Urinary bladder (tissue), 3 donors: ENCODE measurements at regions not wholly inside any gene's neighbourhood (a gene's known extent, or its start where the extent isn't known, plus 50 kb on each side); places are given as distances from the start of the nearest gene placed in this dataset.

Experiments used
- DNase-seq: peaks from one replicate; pipeline ENCODE4 v3.0.0-alpha.2; 2015; ENCODE audit errors: extremely low spot score
- H3K27ac ChIP-seq: one replicate; pipeline ENCODE4 v1.5.1; 2013; ENCODE audit warnings: low read depth, mild to moderate bottlenecking, moderate library complexity
- H3K36me3 ChIP-seq: one replicate; pipeline ENCODE4 v1.6.1; 2013; ENCODE audit warnings: mild to moderate bottlenecking, moderate library complexity; ENCODE audit not compliant: insufficient read depth
- H3K4me1 ChIP-seq: one replicate; pipeline ENCODE4 v1.6.1; 2013; ENCODE audit warnings: mild to moderate bottlenecking, moderate library complexity; ENCODE audit not compliant: insufficient read depth
- H3K4me3 ChIP-seq: one replicate; pipeline ENCODE4 v1.5.1; 2013; ENCODE audit warnings: low read depth, low read length
- WGBS: extraction: QIAGEN DNeasy Blood & Tissue Kit; methylation state at CpG from one replicate; pipeline ENCODE4 v1.1.7; 2013; 5-methylcytosine and 5-hydroxymethylcytosine counted together
- donor health status: healthy with polysubstance abuse.
- donor health status: healthy.

DNA sequence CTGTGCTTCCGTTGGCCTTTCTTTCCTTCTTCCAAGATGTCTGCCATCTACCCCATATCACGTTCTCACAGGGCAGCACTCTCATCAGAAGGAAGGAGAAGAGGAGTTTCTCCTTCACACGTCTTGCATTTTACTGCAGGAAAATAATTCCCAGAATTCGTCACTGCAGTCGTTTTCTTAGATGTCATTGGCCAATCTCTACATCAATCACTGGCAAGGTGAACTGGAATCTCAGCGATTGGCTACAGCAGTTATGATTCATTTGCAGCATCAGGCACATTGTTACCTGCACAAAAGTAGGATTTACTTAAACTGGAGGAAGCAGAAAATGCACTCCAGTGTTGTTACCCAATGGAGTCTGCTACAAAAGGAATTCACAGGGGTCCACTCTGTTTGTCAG, 277.2 kb upstream of the RBFOX1 start:
- H3K36me3 ChIP-seq, result no peaks in the 10 kb centered on the region
- 72% methylated on average over 6 of the region's 6 CpGs for WGBS
- DNase-seq, result no peak
- H3K4me3 ChIP-seq, result no peak overlapping the region
- no peaks in the 10 kb centered on the region for H3K4me1 ChIP-seq
- no peak overlapping the region for H3K27ac ChIP-seq

DNA sequence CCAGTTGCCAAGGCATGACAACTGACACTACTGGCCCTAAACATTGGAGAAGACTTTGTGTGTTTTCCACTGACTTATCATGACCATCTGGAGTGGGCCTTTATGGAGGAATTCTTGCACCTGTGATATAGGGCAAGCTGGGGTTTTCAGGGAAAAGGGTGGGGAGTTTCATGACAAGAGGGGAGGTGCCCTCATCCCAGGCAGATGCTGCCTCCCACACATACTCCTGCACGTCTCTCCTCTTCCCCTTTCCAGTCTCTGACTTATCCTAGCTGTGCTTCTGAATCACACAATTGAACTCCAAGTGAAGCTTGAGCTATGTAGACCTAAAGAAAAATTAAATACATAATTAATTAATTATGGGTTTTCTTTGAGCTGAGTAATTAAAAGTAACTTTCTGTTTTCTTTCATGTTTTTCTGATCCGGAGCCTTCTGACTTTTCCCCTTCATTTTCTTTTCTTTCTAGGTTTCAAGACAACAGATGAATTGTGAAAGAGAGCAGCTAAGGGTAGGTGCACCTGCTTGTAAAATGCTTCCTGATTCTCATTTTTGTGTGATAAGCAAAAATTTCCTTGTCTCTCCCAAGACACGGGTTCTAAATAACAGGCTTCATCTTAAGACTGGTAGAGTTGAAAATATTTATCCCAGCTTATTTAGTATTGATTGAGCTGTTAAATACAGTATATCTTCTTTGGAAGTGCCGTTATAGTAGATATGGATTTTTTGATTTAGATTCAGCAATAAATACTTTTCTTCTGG, 280.9 kb upstream of the RBFOX1 start:
- Histone ChIP-seq H3K4me1 (no peaks in the 10 kb centered on the region), H3K4me3 (no peak overlapping the region), H3K27ac (no peak overlapping the region), H3K36me3 (no peaks in the 10 kb centered on the region)
- 74% methylated on average over 4 of the region's 4 CpGs for WGBS
- no peak for DNase-seq

DNA sequence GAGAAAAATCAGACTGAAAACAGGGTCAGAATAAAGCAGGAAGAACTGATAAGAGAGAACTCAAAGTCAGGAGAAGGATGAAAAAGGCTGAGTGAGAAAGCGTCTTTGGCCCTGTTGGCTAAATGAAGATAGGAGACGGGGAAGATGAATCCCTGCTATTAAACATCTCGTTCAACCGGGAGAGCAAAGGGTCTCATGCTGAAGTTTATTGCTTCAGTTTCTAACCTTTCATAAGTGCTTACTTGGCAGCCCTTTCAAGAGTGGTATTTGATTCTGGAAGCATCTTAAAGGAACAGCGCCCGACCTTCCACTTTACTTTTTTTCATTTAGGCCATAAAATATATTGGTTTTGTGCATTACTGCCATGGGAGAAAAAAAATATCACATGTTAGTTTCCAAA, 288.3 kb upstream of the RBFOX1 start:
- Histone ChIP-seq H3K36me3 (no peaks in the 10 kb centered on the region), H3K4me1 (no peaks in the 10 kb centered on the region), H3K27ac (no peak overlapping the region), H3K4me3 (no peak overlapping the region)
- 28% methylated on average over 6 of the region's 6 CpGs for WGBS
- DNase-seq, result peak; percentile 77

DNA sequence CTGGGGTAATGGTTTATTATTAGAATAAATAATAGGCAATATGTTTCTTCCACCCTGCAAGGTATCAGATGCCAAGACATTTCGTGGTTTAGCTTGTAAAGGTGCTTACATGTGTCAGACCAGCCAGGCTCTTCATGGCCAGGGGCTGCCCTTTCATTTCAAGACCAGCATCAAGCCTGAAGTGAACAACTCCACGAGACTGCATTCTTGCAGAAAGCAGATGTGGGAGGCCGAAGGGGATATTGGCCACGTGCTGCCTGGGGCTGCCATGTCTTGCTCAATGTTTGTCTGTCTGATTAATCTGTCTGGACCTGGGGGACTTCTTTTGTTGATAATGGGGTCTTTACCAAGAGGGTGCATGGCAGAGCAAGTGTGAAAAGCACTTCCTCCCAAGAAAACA, 294.2 kb upstream of the RBFOX1 start:
- H3K4me1 ChIP-seq, result no peaks in the 10 kb centered on the region
- 20% methylated on average over 4 of the region's 4 CpGs for WGBS
- no peaks in the 10 kb centered on the region for H3K36me3 ChIP-seq
- no peak for DNase-seq
- no peak overlapping the region for H3K27ac ChIP-seq
- no peak overlapping the region for H3K4me3 ChIP-seq

DNA sequence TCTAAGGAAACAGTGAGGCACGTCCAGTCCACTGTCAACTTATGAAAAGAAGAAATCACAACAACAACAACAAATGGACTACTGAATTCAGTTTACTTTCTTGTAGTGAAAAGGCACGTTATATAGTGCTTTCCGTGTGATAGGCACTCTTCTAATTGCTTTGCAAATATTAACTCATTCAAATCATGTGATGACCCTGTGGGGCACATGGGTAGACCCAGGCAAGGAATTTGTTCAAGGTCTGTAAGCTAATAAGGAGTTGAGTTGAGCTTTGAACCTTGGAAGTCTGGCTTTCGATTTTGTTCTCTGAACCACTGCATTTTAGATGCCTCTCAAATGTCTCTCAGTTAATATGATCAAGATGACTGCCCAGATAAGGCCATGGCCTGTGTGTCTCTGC, 295.1 kb upstream of the RBFOX1 start:
- no peaks in the 10 kb centered on the region for H3K36me3 ChIP-seq
- H3K4me3 ChIP-seq, result no peak overlapping the region
- DNase-seq, result no peak
- H3K4me1 ChIP-seq, result no peaks in the 10 kb centered on the region
- 56% methylated on average over 4 of the region's 4 CpGs for WGBS
- no peak overlapping the region for H3K27ac ChIP-seq

DNA sequence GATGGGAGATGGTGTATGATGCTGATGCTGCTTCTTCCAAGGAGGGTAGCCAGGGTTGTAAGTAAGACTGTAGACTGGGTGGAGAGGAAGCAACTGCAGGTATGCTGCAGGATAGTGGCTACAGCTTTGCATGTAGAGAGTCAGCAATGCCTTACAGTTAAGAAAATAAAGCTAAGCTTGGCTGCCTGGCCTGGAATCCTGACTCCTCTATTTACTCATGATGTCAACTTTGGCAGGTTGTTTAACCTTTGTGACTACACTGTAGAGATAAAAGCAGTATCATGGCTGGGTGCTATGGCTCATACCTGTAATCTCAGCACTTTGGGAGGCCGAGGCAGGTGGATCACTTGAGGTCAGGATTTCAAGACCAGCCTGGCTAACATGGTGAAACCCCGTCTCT, 301.6 kb upstream of the RBFOX1 start:
- WGBS, result 81% methylated on average over 2 of the region's 2 CpGs
- Histone ChIP-seq H3K4me1 (no peaks in the 10 kb centered on the region), H3K27ac (no peak overlapping the region), H3K4me3 (no peak overlapping the region), H3K36me3 (no peaks in the 10 kb centered on the region)
- no peak for DNase-seq

- no peak overlapping the region for H3K27ac ChIP-seq
- H3K4me3 ChIP-seq, result no peak overlapping the region
- H3K4me1 ChIP-seq, result no peaks in the 10 kb centered on the region
- H3K36me3 ChIP-seq, result no peaks in the 10 kb centered on the region
- DNase-seq, result no peak
Measured at GRCh38 chr16:7027401-7027800, 305.2 kb upstream of the RBFOX1 start.

DNA sequence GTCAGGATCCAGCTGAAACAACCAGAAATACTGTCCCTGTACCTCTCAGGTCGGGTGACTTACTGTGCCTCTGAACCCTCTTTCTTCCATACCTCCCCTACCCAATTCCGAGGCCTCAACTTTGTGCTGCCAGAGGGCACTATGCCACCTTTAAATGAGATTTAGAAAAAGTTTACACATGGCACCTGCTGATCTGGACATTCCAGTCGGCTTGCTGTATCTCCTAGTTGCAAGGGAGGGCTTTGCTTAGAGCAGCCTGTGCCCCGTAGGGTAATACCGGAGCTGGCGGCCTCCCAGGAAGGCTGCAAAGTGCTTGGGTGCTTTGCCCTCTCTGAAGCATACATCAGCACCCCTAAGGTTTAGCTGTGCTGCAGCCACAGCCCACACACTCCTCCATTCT, 306.0 kb upstream of the RBFOX1 start:
- Histone ChIP-seq H3K27ac (no peak overlapping the region), H3K36me3 (no peaks in the 10 kb centered on the region), H3K4me1 (no peaks in the 10 kb centered on the region), H3K4me3 (no peak overlapping the region)
- 63% methylated on average over 6 of the region's 6 CpGs for WGBS
- DNase-seq, result no peak

GRCh38 chr16:7025616-7026190, 306.9 kb upstream of the RBFOX1 start:
- H3K27ac ChIP-seq, result no peak overlapping the region
- H3K36me3 ChIP-seq, result no peaks in the 10 kb centered on the region
- no peak overlapping the region for H3K4me3 ChIP-seq
- peak; percentile 25 for DNase-seq
- WGBS, result 30% methylated on average over 7 of the region's 7 CpGs
- no peaks in the 10 kb centered on the region for H3K4me1 ChIP-seq

- no peak for DNase-seq
- WGBS, result 80% methylated on average over 2 of the region's 2 CpGs
- H3K27ac ChIP-seq, result no peak overlapping the region
Measured at GRCh38 chr16:7021653-7022275, 310.9 kb upstream of the RBFOX1 start.

GRCh38 chr16:7017006-7017662, 315.5 kb upstream of the RBFOX1 start:
- no peaks in the 10 kb centered on the region for H3K36me3 ChIP-seq
- no peaks in the 10 kb centered on the region for H3K4me1 ChIP-seq
- 58% methylated on average over 15 of the region's 15 CpGs for WGBS
- no peak for DNase-seq
- no peak overlapping the region for H3K27ac ChIP-seq
- H3K4me3 ChIP-seq, result no peak overlapping the region

More at GRCh38 chr16:7021653-7022275, 310.9 kb upstream of the RBFOX1 start:
- H3K4me1 ChIP-seq, result no peaks in the 10 kb centered on the region
- no peaks in the 10 kb centered on the region for H3K36me3 ChIP-seq
- no peak overlapping the region for H3K4me3 ChIP-seq

- no peaks in the 10 kb centered on the region for H3K36me3 ChIP-seq
- H3K4me1 ChIP-seq, result no peaks in the 10 kb centered on the region
- no peak overlapping the region for H3K4me3 ChIP-seq
- WGBS, result 75% methylated on average over 6 of the region's 6 CpGs
- H3K27ac ChIP-seq, result no peak overlapping the region
- no peak for DNase-seq
Measured at GRCh38 chr16:7014756-7015155, 317.9 kb upstream of the RBFOX1 start.

- Histone ChIP-seq H3K4me1 (no peaks in the 10 kb centered on the region), H3K36me3 (no peaks in the 10 kb centered on the region), H3K4me3 (no peak overlapping the region), H3K27ac (no peak overlapping the region)
- 50% methylated on average over 5 of the region's 5 CpGs for WGBS
- no peak for DNase-seq
Measured at GRCh38 chr16:7013990-7014389, 318.7 kb upstream of the RBFOX1 start.

DNA sequence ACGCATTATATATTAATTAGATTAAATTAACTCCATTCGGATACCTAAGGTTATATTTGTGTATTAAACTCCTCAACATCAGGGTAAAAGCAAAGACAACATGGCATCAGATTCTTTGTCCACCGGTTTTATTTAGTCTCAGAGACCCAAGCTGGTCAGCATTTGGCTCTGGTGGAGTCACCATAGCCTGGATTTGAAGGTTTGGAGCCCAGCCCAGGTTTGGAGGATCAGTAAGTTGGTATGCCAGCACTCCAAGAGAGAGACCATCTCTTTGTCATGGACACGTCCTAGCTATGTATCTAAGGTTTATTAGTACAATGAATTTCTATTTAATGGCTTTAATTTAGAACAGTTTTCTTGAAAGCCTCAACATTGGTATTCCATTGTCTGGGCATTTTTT, 328.4 kb upstream of the RBFOX1 start:
- no peak for DNase-seq
- 64% methylated on average over 4 of the region's 4 CpGs for WGBS
- no peaks in the 10 kb centered on the region for H3K36me3 ChIP-seq
- no peak overlapping the region for H3K27ac ChIP-seq
- H3K4me3 ChIP-seq, result no peak overlapping the region
- no peaks in the 10 kb centered on the region for H3K4me1 ChIP-seq
